Activated naive CD4-positive, alpha-beta T cell treated with anti-CD3 and anti-CD28 coated beads, Interleukin-2, amount 50 U/mL, for 24 hours (primary cell): ENCODE measurements at regions not wholly inside any gene's neighbourhood (a gene's known extent, or its start where the extent isn't known, plus 50 kb on each side); places are given as distances from the start of the nearest gene placed in this dataset.

Source experiments
- H3K27ac Mint-ChIP-seq: one replicate; pipeline ENCODE4 v1.8.0; 2021; ENCODE audit warnings: mild to moderate bottlenecking, mixed read lengths
- H3K27me3 Mint-ChIP-seq: one replicate; pipeline ENCODE4 v1.8.0; 2021; ENCODE audit warnings: mixed read lengths
- H3K36me3 Mint-ChIP-seq: one replicate; pipeline ENCODE4 v1.8.0; 2021; ENCODE audit warnings: mixed read lengths
- H3K4me1 Mint-ChIP-seq: one replicate; pipeline ENCODE4 v1.8.0; 2021; ENCODE audit warnings: mixed read lengths
- H3K4me3 Mint-ChIP-seq: one replicate; pipeline ENCODE4 v1.8.0; 2021; ENCODE audit warnings: mild to moderate bottlenecking, mixed read lengths
- H3K9me3 Mint-ChIP-seq: one replicate; pipeline ENCODE4 v1.8.0; 2021; ENCODE audit warnings: mixed read lengths

- no peak overlapping the region for H3K27ac Mint-ChIP-seq
Observed at GRCh38 chr13:85742355-85742754, 56.9 kb downstream of the SLITRK6 start.

GRCh38 chr13:85741017-85741416 is 58.2 kb downstream of the SLITRK6 start:
- H3K4me1 Mint-ChIP-seq = no peaks in the 10 kb centered on the region
- peaks cover 4% of the 10 kb centered on the region for H3K9me3 Mint-ChIP-seq
- H3K27me3 Mint-ChIP-seq = no peaks in the 10 kb centered on the region
- no peak overlapping the region for H3K27ac Mint-ChIP-seq
- H3K4me3 Mint-ChIP-seq = no peak overlapping the region
- H3K36me3 Mint-ChIP-seq = no peaks in the 10 kb centered on the region

More at GRCh38 chr13:85742355-85742754, 56.9 kb downstream of the SLITRK6 start:
- no peaks in the 10 kb centered on the region for H3K27me3 Mint-ChIP-seq
- H3K4me1 Mint-ChIP-seq = no peaks in the 10 kb centered on the region
- no peaks in the 10 kb centered on the region for H3K36me3 Mint-ChIP-seq
- H3K9me3 Mint-ChIP-seq = peaks cover 4% of the 10 kb centered on the region
- no peak overlapping the region for H3K4me3 Mint-ChIP-seq

GRCh38 chr13:85738696-85739320 is 60.4 kb downstream of the SLITRK6 start:
- H3K36me3 Mint-ChIP-seq = no peaks in the 10 kb centered on the region
- no peaks in the 10 kb centered on the region for H3K4me1 Mint-ChIP-seq
- H3K27ac Mint-ChIP-seq = no peak overlapping the region
- no peaks in the 10 kb centered on the region for H3K27me3 Mint-ChIP-seq
- no peak overlapping the region for H3K4me3 Mint-ChIP-seq
- H3K9me3 Mint-ChIP-seq = peaks cover 4% of the 10 kb centered on the region

GRCh38 chr13:85737952-85738351 is 61.3 kb downstream of the SLITRK6 start:
- H3K36me3 Mint-ChIP-seq = no peaks in the 10 kb centered on the region
- H3K9me3 Mint-ChIP-seq = peaks cover 4% of the 10 kb centered on the region
- no peak overlapping the region for H3K4me3 Mint-ChIP-seq
- H3K27me3 Mint-ChIP-seq = no peaks in the 10 kb centered on the region
- H3K27ac Mint-ChIP-seq = no peak overlapping the region
- no peaks in the 10 kb centered on the region for H3K4me1 Mint-ChIP-seq

GRCh38 chr13:85729296-85729695 is 69.9 kb downstream of the SLITRK6 start:
- no peak overlapping the region for H3K4me3 Mint-ChIP-seq
- no peaks in the 10 kb centered on the region for H3K36me3 Mint-ChIP-seq
- no peaks in the 10 kb centered on the region for H3K27me3 Mint-ChIP-seq
- no peak overlapping the region for H3K27ac Mint-ChIP-seq
- H3K4me1 Mint-ChIP-seq = no peaks in the 10 kb centered on the region
- no peaks in the 10 kb centered on the region for H3K9me3 Mint-ChIP-seq

GRCh38 chr13:85728811-85729210 is 70.4 kb downstream of the SLITRK6 start:
- no peak overlapping the region for H3K4me3 Mint-ChIP-seq
- H3K27ac Mint-ChIP-seq = no peak overlapping the region
- H3K36me3 Mint-ChIP-seq = no peaks in the 10 kb centered on the region
- H3K9me3 Mint-ChIP-seq = no peaks in the 10 kb centered on the region
- H3K4me1 Mint-ChIP-seq = no peaks in the 10 kb centered on the region
- H3K27me3 Mint-ChIP-seq = no peaks in the 10 kb centered on the region

GRCh38 chr13:85725433-85725832 is 73.8 kb downstream of the SLITRK6 start:
- H3K36me3 Mint-ChIP-seq = no peaks in the 10 kb centered on the region

GRCh38 chr13:85724546-85725432 is 74.4 kb downstream of the SLITRK6 start:
- H3K9me3 Mint-ChIP-seq = peaks cover 9% of the 10 kb centered on the region
- no peak overlapping the region for H3K27ac Mint-ChIP-seq
- no peaks in the 10 kb centered on the region for H3K36me3 Mint-ChIP-seq
- H3K27me3 Mint-ChIP-seq = no peaks in the 10 kb centered on the region
- no peak overlapping the region for H3K4me3 Mint-ChIP-seq
- H3K4me1 Mint-ChIP-seq = no peaks in the 10 kb centered on the region

More at GRCh38 chr13:85725433-85725832, 73.8 kb downstream of the SLITRK6 start:
- H3K27me3 Mint-ChIP-seq = no peaks in the 10 kb centered on the region
- no peaks in the 10 kb centered on the region for H3K4me1 Mint-ChIP-seq
- H3K9me3 Mint-ChIP-seq = peaks cover 9% of the 10 kb centered on the region
- H3K27ac Mint-ChIP-seq = no peak overlapping the region
- no peak overlapping the region for H3K4me3 Mint-ChIP-seq

- Mint-ChIP-seq H3K27me3 (no peaks in the 10 kb centered on the region), H3K4me1 (no peaks in the 10 kb centered on the region), H3K27ac (no peak overlapping the region), H3K4me3 (no peak overlapping the region), H3K36me3 (no peaks in the 10 kb centered on the region), H3K9me3 (peaks cover 9% of the 10 kb centered on the region)
Observed at GRCh38 chr13:85719749-85720148, 79.5 kb downstream of the SLITRK6 start.

- no peaks in the 10 kb centered on the region for H3K36me3 Mint-ChIP-seq
- H3K27ac Mint-ChIP-seq = no peak overlapping the region
- H3K27me3 Mint-ChIP-seq = no peaks in the 10 kb centered on the region
- H3K4me3 Mint-ChIP-seq = no peak overlapping the region
- H3K9me3 Mint-ChIP-seq = peaks cover 9% of the 10 kb centered on the region
- no peaks in the 10 kb centered on the region for H3K4me1 Mint-ChIP-seq
Observed at GRCh38 chr13:85717921-85718320, 81.3 kb downstream of the SLITRK6 start.

GRCh38 chr13:85710545-85710944 is 88.7 kb downstream of the SLITRK6 start:
- H3K4me1 Mint-ChIP-seq = no peaks in the 10 kb centered on the region
- no peaks in the 10 kb centered on the region for H3K36me3 Mint-ChIP-seq
- no peak overlapping the region for H3K27ac Mint-ChIP-seq
- no peaks in the 10 kb centered on the region for H3K27me3 Mint-ChIP-seq
- no peaks in the 10 kb centered on the region for H3K9me3 Mint-ChIP-seq
- no peak overlapping the region for H3K4me3 Mint-ChIP-seq

- no peak overlapping the region for H3K27ac Mint-ChIP-seq
- no peaks in the 10 kb centered on the region for H3K36me3 Mint-ChIP-seq
- no peaks in the 10 kb centered on the region for H3K9me3 Mint-ChIP-seq
- H3K27me3 Mint-ChIP-seq = no peaks in the 10 kb centered on the region
- no peaks in the 10 kb centered on the region for H3K4me1 Mint-ChIP-seq
- H3K4me3 Mint-ChIP-seq = no peak overlapping the region
Observed at GRCh38 chr13:85709721-85710120, 89.5 kb downstream of the SLITRK6 start.

GRCh38 chr13:85709072-85709471 is 90.1 kb downstream of the SLITRK6 start:
- no peaks in the 10 kb centered on the region for H3K9me3 Mint-ChIP-seq
- H3K27me3 Mint-ChIP-seq = no peaks in the 10 kb centered on the region
- no peaks in the 10 kb centered on the region for H3K4me1 Mint-ChIP-seq
- H3K27ac Mint-ChIP-seq = no peak overlapping the region
- no peak overlapping the region for H3K4me3 Mint-ChIP-seq
- no peaks in the 10 kb centered on the region for H3K36me3 Mint-ChIP-seq

GRCh38 chr13:85700906-85701305 is 98.3 kb downstream of the SLITRK6 start:
- H3K4me1 Mint-ChIP-seq = no peaks in the 10 kb centered on the region
- no peak overlapping the region for H3K27ac Mint-ChIP-seq
- H3K9me3 Mint-ChIP-seq = no peaks in the 10 kb centered on the region
- no peaks in the 10 kb centered on the region for H3K36me3 Mint-ChIP-seq
- no peak overlapping the region for H3K4me3 Mint-ChIP-seq
- no peaks in the 10 kb centered on the region for H3K27me3 Mint-ChIP-seq

GRCh38 chr13:85698256-85698655 is 101.0 kb downstream of the SLITRK6 start:
- Mint-ChIP-seq H3K9me3 (peaks cover 9% of the 10 kb centered on the region), H3K27me3 (no peaks in the 10 kb centered on the region), H3K4me1 (no peaks in the 10 kb centered on the region), H3K27ac (no peak overlapping the region), H3K4me3 (no peak overlapping the region), H3K36me3 (no peaks in the 10 kb centered on the region)

- Mint-ChIP-seq H3K27ac (no peak overlapping the region), H3K4me3 (no peak overlapping the region), H3K27me3 (no peaks in the 10 kb centered on the region), H3K4me1 (no peaks in the 10 kb centered on the region), H3K9me3 (peaks cover 15% of the 10 kb centered on the region), H3K36me3 (no peaks in the 10 kb centered on the region)
Observed at GRCh38 chr13:85694992-85695391, 104.2 kb downstream of the SLITRK6 start.
